Epithelial cell of esophagus (primary cell): ENCODE measurements at regions not wholly inside any gene's neighbourhood (a gene's known extent, or its start where the extent isn't known, plus 50 kb on each side); places are given as distances from the start of the nearest gene placed in this dataset.

Experiments
- DNase-seq: peaks from one replicate; pipeline ENCODE4 v3.0.0; 2010; ENCODE audit warnings: low read depth
- H3K4me3 ChIP-seq: 2 replicates; pipeline ENCODE4 v1.5.1; 2011; ENCODE audit warnings: mild to moderate bottlenecking, low read length, control low read depth
- TF ChIP-seq, protein P1 (sequence below): IDR thresholded peaks from 2 replicates; pipeline ENCODE4 v1.5.1; 2011; ENCODE audit warnings: low read depth, mild to moderate bottlenecking, low read length, control low read depth, inconsistent platforms; ENCODE audit not compliant: insufficient read depth; ENCODE audit errors: missing control alignments

DNA sequence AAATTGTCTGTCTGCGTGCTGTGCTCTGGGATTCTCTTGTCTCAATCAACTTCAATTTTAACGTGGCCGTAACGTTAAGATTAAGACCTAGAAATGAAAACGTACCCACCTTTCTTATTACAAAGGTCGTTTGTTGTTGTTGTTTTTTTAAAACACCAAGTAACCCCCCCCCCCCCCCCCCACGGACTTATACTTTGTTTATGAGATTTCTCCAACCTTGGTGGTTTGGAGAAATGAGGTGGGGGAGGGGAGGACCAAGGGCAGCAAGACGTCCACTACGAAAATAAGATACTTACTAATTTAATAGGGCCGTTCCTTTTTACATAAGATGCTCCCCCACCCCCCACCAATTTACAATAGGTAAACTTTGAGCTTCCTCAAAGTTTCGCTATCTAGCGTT, 244.4 kb upstream of the TOPAZ1 start:
- peak overlapping the region; percentile 43 for H3K4me3 ChIP-seq
- TF ChIP-seq, protein P1, sequence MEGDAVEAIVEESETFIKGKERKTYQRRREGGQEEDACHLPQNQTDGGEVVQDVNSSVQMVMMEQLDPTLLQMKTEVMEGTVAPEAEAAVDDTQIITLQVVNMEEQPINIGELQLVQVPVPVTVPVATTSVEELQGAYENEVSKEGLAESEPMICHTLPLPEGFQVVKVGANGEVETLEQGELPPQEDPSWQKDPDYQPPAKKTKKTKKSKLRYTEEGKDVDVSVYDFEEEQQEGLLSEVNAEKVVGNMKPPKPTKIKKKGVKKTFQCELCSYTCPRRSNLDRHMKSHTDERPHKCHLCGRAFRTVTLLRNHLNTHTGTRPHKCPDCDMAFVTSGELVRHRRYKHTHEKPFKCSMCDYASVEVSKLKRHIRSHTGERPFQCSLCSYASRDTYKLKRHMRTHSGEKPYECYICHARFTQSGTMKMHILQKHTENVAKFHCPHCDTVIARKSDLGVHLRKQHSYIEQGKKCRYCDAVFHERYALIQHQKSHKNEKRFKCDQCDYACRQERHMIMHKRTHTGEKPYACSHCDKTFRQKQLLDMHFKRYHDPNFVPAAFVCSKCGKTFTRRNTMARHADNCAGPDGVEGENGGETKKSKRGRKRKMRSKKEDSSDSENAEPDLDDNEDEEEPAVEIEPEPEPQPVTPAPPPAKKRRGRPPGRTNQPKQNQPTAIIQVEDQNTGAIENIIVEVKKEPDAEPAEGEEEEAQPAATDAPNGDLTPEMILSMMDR, result no peak
- DNase-seq, result no peak

DNA sequence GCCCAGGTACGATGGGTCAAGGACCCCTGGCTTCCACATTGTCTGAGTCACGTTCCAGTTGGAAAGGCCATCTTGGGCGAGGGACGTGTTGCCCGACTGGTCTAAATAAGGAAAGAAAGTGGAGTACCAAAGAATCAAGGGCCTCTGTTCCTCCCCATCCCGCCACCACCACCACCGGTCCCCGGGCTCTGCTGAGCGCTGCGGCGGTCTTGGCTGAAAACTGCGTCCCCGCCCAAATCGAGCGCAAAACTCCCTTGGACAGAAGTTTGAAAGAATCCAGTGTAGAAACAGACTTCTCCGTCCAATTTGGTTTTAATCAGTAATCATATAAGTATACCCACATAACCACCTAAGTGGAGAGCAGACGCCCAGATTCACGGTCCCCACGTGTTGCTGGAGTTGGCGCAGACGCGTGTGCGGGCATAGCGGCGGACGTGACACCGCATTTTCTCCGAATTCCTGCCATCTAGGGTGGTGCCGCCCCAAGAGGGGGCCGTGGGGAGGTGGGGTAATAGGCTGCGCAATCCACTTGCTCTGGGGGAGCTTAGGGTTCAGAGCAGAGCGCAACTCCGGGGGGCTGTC, 243.8 kb upstream of the TOPAZ1 start:
- peak overlapping the region; percentile 43 for H3K4me3 ChIP-seq
- no peak for DNase-seq
- TF ChIP-seq, protein P1, result no peak

DNA sequence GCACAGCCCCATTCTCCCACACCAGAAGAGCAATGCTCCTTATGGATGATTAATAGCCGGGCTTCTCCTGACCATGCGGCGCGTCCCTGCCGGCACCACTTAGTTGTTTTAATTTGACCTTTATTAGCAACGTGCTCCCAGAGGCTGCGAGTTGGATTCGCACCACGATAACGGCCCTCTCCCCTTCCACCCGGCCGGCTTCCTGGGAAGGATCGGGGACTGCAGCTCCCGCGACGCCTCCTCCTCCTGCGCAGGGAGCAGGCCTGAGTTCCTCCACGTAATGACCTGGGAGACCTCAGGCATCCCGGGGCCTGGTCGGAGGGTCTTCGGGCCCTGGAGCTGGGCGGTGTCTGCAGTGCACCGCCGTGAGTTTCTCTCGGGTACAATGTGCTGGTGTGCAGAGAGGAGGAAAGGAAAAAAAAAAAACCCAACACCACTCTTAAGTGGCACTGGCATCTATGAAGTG, 243.3 kb upstream of the TOPAZ1 start:
- H3K4me3 ChIP-seq, result peak overlapping the region; percentile 43
- TF ChIP-seq, protein P1, result no peak
- peak; percentile 15 for DNase-seq

DNA sequence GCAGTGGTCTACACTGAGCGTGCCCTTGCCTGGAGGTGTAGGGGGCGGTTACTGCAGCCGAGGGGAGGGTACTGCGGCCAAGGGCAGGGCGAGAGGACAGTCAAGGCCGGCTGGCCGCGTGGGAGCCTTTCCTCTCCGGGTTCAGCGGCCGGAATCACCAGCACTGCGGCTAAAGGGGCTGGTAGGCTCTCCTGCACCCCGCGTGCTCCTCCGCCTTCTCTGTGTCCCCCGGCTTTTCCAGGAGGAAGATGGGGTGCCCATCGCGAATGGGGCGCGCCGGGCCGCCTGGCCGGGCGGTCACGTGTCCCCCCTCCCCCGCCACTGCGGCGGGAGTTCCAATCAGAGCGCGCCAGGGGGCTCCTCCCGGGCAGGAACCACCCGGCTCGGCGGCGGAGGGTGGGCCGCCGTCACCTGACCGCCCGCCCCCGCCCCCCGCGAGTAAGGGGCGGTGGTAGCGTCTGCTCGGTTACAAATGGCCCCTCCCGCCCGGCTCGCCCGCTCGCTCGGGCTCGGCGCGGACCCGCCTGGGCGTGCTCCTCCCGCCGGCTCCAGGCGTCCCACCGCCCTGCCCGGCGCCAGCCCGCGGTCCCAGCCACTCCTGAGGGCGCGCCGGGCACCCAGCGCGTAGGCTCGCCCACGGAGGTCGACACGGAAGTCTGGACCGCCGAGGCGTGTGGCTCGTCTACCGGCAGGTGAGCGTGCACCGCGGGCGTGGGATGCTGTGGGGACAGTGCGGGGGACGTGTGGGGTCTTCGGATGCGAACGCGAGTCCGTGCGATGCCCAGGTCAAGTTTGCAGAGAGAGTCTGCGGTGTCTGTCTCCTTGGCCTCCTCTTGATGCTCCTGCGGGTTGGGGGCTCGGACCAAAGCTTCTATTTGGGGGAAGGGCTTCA, 242.6 kb upstream of the TOPAZ1 start:
- peak overlapping the region; percentile 43 for H3K4me3 ChIP-seq
- DNase-seq, result peak; percentile 63
- TF ChIP-seq, protein P1, result no peak

DNA sequence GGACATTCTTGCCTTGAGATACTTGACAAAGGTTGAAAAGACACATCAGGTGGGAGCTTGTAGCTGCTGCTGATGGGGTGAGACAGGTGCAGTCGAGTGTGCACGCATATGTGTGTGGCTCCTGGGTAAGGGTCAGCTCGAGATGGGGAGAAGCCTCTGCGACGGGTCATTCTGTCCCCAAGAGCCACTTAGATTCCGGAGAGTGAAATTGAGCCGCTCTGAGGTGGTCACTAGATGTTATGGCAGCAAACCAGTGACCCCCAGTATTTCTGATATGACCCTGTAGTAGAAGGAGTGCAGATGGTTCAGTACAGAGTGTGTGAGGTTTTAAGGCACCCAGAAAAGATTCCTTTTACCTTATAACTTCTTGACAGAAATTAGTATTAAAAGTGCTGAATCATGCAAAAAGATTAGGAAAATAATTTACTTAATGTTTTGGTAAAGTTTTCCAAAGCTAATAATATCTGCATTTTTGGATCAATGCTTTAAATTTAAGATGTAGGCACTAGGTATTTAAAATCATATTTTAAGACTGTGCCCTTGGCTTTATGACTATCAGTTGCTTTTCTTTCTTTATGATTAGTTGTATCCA, 241.9 kb upstream of the TOPAZ1 start:
- TF ChIP-seq, protein P1, result no peak
- peak overlapping the region; percentile 38 for H3K4me3 ChIP-seq
- no peak for DNase-seq

DNA sequence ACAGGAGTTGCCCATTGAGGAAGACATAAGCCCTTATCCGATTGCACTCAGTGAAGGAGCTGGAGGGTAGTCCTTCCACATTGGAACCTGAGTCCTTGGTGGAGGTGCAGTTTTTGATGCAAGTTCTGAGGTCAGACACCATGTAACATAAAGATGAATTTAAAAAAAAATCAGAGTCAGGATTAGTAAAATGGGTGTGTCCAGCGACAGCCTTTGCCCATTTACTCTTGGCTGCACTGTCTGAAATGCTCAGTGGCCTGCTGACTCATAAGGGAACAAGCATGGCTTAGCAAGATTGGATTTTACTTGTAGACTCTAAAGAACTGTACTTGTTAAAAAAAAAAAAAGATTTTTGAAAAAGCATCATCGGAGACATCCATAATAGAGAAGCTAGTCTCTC, 241.1 kb upstream of the TOPAZ1 start:
- DNase-seq, result peak; percentile 48
- no peak overlapping the region for H3K4me3 ChIP-seq
- TF ChIP-seq, protein P1, result no peak
